ENCODE measurements at regions not wholly inside any gene's neighbourhood (a gene's known extent, or its start where the extent isn't known, plus 50 kb on each side); places are given as distances from the start of the nearest gene placed in this dataset.

DNA sequence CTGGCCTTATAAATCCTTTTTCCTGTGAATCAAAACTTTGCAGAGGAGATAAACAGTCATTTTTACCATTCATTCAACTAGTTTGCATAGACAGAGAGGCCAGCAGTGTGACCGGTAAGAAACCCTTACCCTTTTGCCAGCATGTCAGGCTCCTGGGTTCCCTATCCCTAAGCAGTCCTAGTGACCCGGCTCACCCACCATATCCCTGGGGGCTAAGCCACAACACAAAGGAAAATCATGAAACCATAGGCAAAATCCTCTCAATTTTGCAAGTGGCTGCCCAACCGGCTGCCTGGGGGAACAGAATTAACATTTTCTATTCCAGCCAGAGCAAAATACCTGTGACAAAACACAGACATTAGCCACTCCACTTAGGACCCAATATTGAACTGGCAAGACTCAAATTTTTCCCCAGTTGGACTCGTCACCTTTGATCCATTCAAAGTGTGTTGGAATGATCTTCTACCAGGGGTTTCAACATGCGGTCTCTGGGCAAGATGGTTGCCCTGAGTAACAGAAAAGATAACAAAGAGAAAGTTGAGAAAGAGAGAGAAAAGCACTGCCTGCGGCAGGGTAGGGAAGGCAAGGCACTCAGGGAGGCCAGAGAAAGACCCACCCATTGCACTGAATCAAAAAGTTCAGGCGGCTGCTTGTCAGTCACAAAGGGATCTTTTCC lies 174.8 kb upstream of the NAMPT start:
- DNase-seq (ENCODE audit: low read depth) = no peak
- no peak overlapping the region for H3K4me3 ChIP-seq (ENCODE audit: low read depth, low read length)
- TF ChIP-seq, protein P1, sequence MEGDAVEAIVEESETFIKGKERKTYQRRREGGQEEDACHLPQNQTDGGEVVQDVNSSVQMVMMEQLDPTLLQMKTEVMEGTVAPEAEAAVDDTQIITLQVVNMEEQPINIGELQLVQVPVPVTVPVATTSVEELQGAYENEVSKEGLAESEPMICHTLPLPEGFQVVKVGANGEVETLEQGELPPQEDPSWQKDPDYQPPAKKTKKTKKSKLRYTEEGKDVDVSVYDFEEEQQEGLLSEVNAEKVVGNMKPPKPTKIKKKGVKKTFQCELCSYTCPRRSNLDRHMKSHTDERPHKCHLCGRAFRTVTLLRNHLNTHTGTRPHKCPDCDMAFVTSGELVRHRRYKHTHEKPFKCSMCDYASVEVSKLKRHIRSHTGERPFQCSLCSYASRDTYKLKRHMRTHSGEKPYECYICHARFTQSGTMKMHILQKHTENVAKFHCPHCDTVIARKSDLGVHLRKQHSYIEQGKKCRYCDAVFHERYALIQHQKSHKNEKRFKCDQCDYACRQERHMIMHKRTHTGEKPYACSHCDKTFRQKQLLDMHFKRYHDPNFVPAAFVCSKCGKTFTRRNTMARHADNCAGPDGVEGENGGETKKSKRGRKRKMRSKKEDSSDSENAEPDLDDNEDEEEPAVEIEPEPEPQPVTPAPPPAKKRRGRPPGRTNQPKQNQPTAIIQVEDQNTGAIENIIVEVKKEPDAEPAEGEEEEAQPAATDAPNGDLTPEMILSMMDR (IDR thresholded peaks at IDR 0.05; ENCODE audit: low read depth, low read length, missing control alignments) = no peak

DNA sequence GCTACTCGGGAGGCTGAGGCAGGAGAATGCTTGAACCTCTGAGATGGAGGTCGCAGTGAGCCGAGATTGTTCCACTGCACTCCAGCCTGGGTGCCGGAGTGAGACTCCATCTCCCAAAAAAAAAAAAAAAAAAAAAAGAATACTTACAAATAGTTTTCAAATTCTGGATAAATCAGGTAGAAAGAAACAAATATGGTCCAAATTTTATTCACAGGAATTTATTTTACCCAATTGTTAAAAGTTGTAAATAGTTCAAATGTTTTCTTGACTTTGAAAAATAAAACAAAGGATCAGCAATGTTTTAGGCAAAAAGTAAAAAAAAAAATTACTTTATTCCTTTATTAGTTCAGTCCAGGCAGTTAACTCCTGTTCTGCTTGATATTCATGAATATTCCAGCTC lies 172.9 kb upstream of the NAMPT start:
- DNase-seq (ENCODE audit: low read depth) = no peak
- no peak overlapping the region for H3K4me3 ChIP-seq (ENCODE audit: low read depth, low read length)
- TF ChIP-seq, protein P1 (IDR thresholded peaks at IDR 0.05; ENCODE audit: low read depth, low read length, missing control alignments) = no peak

DNA sequence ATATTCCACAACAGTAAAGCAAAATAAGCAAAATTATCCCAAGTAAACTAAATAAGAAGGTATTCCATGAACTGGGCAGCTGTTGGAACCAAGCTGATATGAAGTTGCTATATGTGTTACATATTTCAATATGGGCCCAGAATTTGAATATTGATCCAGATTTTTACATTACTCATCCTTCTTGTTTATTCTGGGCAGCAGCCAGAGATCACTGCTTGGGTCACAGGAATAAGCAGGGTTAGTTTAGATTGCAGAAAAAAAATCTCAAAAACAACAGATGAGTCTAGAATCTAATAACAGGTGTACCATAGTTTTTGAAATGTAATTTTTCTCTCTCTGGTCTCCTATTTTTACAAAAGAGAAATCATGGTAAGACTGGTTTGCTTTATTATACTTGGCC lies 171.5 kb upstream of the NAMPT start:
- H3K4me3 ChIP-seq (ENCODE audit: low read depth, low read length) = no peak overlapping the region
- DNase-seq (ENCODE audit: low read depth) = no peak
- TF ChIP-seq, protein P1 (IDR thresholded peaks at IDR 0.05; ENCODE audit: low read depth, low read length, missing control alignments) = no peak

DNA sequence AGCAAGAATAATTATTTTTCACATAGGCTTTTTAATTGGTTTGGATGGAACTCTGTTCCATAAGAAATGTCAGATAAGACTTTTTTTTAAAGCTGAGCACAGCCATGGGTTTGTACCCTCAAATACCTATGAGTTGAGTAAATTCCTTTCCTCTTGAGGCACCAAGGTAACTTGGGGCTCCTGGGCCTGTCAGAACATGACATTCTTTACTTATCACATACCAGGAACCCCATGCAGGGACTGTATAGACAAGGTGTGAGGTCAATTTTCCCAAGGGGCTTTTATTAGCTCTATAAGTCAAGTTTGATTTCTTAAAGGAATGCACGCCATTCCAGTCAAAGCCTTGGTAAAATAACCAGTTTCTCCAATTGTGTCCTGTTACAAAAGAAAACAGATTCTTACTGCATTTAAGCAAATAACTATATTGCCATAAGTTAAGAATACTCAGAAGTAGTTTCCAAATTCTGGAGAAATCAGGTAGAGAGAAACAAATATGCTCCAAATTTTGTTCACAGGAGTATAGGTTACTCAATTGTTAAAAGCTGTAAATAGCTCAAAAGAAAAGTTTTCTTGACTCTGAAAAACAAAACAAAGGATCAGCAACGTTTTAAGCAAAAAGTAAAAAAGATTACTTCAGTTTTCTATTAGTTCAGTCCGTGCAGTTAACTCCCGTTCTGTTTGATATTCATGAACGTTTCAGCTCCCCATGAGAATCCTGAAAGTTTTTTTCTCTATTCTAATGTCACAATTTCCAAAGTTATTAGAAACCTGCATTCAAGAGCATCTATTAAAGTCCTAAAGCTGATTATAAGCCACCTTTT lies 167.5 kb upstream of the NAMPT start:
- no peak overlapping the region for H3K4me3 ChIP-seq (ENCODE audit: low read depth, low read length)
- no peak for DNase-seq (ENCODE audit: low read depth)
- TF ChIP-seq, protein P1 (IDR thresholded peaks at IDR 0.05; ENCODE audit: low read depth, low read length, missing control alignments) = no peak

DNA sequence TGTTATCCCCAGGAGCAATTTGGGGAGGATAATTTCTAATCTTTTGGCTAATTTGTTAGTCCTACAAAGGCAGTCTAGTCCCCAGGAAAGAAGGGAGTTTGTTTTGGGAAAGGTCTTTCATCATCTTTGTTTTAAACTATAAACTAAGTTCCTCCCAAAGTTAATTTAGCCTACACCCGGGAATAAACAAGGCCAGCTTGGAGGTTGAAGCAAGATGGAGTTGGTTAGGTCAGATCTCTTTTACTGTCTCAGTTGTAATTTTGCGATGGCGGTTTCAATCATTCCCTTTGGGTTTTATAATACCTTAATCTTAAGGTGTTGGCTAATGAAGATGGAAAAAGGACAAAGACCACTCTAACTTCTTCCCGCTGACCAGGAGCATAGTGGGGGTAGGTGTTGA lies 166.4 kb upstream of the NAMPT start:
- DNase-seq (ENCODE audit: low read depth) = no peak
- no peak overlapping the region for H3K4me3 ChIP-seq (ENCODE audit: low read depth, low read length)
- TF ChIP-seq, protein P1 (IDR thresholded peaks at IDR 0.05; ENCODE audit: low read depth, low read length, missing control alignments) = no peak

DNA sequence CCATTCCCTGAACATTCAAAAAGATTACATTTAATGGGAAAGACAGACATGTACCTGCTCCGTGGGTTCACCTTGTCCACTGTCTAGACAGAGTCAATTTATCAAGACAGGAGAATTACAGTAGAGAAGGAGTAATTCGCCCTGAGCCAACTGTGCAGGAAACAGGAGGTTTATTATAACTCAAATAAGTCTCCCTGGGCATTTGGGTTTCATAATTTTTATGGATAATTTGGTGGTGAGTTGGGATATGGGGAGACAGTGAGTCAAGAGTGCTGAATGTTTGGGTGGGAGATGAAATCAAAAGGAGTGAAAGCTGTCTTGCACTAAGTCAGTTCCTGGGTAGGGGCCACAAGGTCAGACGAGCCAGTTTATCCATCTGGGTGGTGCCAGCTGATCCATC lies 165.9 kb upstream of the NAMPT start:
- no peak overlapping the region for H3K4me3 ChIP-seq (ENCODE audit: low read depth, low read length)
- DNase-seq (ENCODE audit: low read depth) = no peak
- TF ChIP-seq, protein P1 (IDR thresholded peaks at IDR 0.05; ENCODE audit: low read depth, low read length, missing control alignments) = no peak
